ENCODE measurements at regions not wholly inside any gene's neighbourhood (a gene's known extent, or its start where the extent isn't known, plus 50 kb on each side); places are given as distances from the start of the nearest gene placed in this dataset.

- TF ChIP-seq EZH2 (IDR thresholded peaks at IDR 0.05; ENCODE audit: borderline replicate concordance, insufficient read depth, low read length, poor library complexity, severe bottlenecking) (no peak), SMC3 (conservative IDR thresholded peaks at IDR 0.05; ENCODE audit: poor library complexity) (no peak), TAF1 (IDR thresholded peaks at IDR 0.05; ENCODE audit: low read depth) (no peak), EP300 (conservative IDR thresholded peaks at IDR 0.05; ENCODE audit: poor library complexity, severe bottlenecking) (no peak), POLR2AphosphoS5 (IDR thresholded peaks at IDR 0.05) (no peak), RAD21 (conservative IDR thresholded peaks at IDR 0.05) (no peak)
- TF ChIP-seq, protein P1, sequence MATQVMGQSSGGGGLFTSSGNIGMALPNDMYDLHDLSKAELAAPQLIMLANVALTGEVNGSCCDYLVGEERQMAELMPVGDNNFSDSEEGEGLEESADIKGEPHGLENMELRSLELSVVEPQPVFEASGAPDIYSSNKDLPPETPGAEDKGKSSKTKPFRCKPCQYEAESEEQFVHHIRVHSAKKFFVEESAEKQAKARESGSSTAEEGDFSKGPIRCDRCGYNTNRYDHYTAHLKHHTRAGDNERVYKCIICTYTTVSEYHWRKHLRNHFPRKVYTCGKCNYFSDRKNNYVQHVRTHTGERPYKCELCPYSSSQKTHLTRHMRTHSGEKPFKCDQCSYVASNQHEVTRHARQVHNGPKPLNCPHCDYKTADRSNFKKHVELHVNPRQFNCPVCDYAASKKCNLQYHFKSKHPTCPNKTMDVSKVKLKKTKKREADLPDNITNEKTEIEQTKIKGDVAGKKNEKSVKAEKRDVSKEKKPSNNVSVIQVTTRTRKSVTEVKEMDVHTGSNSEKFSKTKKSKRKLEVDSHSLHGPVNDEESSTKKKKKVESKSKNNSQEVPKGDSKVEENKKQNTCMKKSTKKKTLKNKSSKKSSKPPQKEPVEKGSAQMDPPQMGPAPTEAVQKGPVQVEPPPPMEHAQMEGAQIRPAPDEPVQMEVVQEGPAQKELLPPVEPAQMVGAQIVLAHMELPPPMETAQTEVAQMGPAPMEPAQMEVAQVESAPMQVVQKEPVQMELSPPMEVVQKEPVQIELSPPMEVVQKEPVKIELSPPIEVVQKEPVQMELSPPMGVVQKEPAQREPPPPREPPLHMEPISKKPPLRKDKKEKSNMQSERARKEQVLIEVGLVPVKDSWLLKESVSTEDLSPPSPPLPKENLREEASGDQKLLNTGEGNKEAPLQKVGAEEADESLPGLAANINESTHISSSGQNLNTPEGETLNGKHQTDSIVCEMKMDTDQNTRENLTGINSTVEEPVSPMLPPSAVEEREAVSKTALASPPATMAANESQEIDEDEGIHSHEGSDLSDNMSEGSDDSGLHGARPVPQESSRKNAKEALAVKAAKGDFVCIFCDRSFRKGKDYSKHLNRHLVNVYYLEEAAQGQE (IDR thresholded peaks at IDR 0.05; ENCODE audit: borderline replicate concordance) = no peak
- TF ChIP-seq, protein P2, sequence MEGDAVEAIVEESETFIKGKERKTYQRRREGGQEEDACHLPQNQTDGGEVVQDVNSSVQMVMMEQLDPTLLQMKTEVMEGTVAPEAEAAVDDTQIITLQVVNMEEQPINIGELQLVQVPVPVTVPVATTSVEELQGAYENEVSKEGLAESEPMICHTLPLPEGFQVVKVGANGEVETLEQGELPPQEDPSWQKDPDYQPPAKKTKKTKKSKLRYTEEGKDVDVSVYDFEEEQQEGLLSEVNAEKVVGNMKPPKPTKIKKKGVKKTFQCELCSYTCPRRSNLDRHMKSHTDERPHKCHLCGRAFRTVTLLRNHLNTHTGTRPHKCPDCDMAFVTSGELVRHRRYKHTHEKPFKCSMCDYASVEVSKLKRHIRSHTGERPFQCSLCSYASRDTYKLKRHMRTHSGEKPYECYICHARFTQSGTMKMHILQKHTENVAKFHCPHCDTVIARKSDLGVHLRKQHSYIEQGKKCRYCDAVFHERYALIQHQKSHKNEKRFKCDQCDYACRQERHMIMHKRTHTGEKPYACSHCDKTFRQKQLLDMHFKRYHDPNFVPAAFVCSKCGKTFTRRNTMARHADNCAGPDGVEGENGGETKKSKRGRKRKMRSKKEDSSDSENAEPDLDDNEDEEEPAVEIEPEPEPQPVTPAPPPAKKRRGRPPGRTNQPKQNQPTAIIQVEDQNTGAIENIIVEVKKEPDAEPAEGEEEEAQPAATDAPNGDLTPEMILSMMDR (IDR thresholded peaks at IDR 0.05; ENCODE audit: poor library complexity, severe bottlenecking) = no peak
These were observed 107.6 kb downstream of the TMEM17 start for GRCh38 chr2:62398356-62398755.
